ENCODE measurements at regions not wholly inside any gene's neighbourhood (a gene's known extent, or its start where the extent isn't known, plus 50 kb on each side); places are given as distances from the start of the nearest gene placed in this dataset.

GRCh38 chr15:79373113-79373512 lies 59.0 kb upstream of the MINAR1 start:
- TF ChIP-seq FOXM1 (IDR thresholded peaks at IDR 0.05; ENCODE audit: borderline replicate concordance, low read depth) (no peak), EP300 (IDR thresholded peaks at IDR 0.05; ENCODE audit: borderline replicate concordance) (no peak)

- TF ChIP-seq CREB1 (IDR thresholded peaks at IDR 0.05; ENCODE audit: low read depth) (no peak), REST (IDR thresholded peaks at IDR 0.05; ENCODE audit: low read depth) (no peak), EGR1 (IDR thresholded peaks at IDR 0.05) (no peak), TCF12 (IDR thresholded peaks at IDR 0.05; ENCODE audit: low read depth) (no peak), USF1 (IDR thresholded peaks at IDR 0.05) (no peak), RAD21 (IDR thresholded peaks at IDR 0.05; ENCODE audit: low read depth) (no peak)
- TF ChIP-seq, protein P1, sequence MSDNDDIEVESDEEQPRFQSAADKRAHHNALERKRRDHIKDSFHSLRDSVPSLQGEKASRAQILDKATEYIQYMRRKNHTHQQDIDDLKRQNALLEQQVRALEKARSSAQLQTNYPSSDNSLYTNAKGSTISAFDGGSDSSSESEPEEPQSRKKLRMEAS (IDR thresholded peaks at IDR 0.05), result no peak
These were observed 58.4 kb upstream of the MINAR1 start for GRCh38 chr15:79373728-79374127.

GRCh38 chr15:79376383-79376782 lies 55.8 kb upstream of the MINAR1 start:
- TF ChIP-seq TCF12 (IDR thresholded peaks at IDR 0.05; ENCODE audit: low read depth), result no peak
- no peak for TF ChIP-seq CREB1 (IDR thresholded peaks at IDR 0.05; ENCODE audit: low read depth)
- no peak for TF ChIP-seq NFIC (IDR thresholded peaks at IDR 0.05)
- TF ChIP-seq RAD21 (IDR thresholded peaks at IDR 0.05; ENCODE audit: low read depth), result no peak
- no peak for TF ChIP-seq ZBTB7A (IDR thresholded peaks at IDR 0.05; ENCODE audit: low read depth)
- TF ChIP-seq, protein P1 (IDR thresholded peaks at IDR 0.05), result no peak
- no peak for TF ChIP-seq USF1 (IDR thresholded peaks at IDR 0.05)
- no peak for TF ChIP-seq REST (IDR thresholded peaks at IDR 0.05; ENCODE audit: low read depth)
- TF ChIP-seq FOXM1 (IDR thresholded peaks at IDR 0.05; ENCODE audit: borderline replicate concordance, low read depth), result no peak
- TF ChIP-seq TAF1 (IDR thresholded peaks at IDR 0.05; ENCODE audit: low read depth), result no peak

DNA sequence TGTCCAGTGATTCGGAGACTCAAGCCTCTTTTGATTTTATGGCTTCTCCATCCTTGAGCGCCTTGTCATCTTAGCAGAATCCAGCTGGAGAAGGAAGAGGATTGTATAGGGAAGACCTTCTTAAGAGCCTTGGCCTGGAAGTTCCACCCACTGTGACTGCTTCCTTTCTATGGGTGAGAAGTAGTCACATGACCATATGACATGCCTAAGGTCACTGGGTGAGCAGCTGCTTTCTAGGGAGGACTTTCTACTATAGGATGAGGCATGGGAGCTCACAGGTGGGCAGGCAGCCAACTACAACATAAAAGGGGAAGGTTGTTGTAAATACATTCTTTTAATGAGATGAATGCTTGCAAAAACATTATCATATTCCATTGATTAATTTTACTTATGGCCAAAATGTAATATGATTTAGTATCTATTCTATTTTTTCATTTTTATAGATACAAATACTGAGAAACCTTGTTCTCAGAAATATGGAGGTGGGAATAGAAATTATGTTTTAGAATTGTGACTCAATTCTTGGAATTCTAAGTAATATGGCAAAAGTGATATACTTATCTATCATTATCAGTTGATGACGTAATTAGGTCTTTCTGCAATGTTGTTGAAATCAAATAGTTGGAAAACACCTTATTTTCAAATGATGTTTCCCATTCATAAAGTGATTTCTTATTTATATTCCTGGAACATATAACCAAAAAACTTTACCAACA lies 53.6 kb upstream of the MINAR1 start:
- peak; percentile 31; the same call in 1 of the 2 replicates for TF ChIP-seq USF1 (IDR thresholded peaks at IDR 0.05)
- TF ChIP-seq ZBTB7A (IDR thresholded peaks at IDR 0.05; ENCODE audit: low read depth), result no peak

- TF ChIP-seq CREB1 (IDR thresholded peaks at IDR 0.05; ENCODE audit: low read depth) (no peak), RAD21 (IDR thresholded peaks at IDR 0.05; ENCODE audit: low read depth) (peak; percentile 86)
These were observed 51.2 kb upstream of the MINAR1 start for GRCh38 chr15:79380755-79381497.

- no peak for TF ChIP-seq EP300 (IDR thresholded peaks at IDR 0.05; ENCODE audit: borderline replicate concordance)
- TF ChIP-seq REST (IDR thresholded peaks at IDR 0.05; ENCODE audit: low read depth), result no peak
- TF ChIP-seq TAF1 (IDR thresholded peaks at IDR 0.05; ENCODE audit: low read depth), result no peak
- no peak for TF ChIP-seq TEAD4 (IDR thresholded peaks at IDR 0.05)
- no peak for TF ChIP-seq USF1 (IDR thresholded peaks at IDR 0.05)
- TF ChIP-seq FOXM1 (IDR thresholded peaks at IDR 0.05; ENCODE audit: borderline replicate concordance, low read depth), result no peak
- TF ChIP-seq ZBTB7A (IDR thresholded peaks at IDR 0.05; ENCODE audit: low read depth), result no peak
- no peak for TF ChIP-seq RAD21 (IDR thresholded peaks at IDR 0.05; ENCODE audit: low read depth)
- TF ChIP-seq CREB1 (IDR thresholded peaks at IDR 0.05; ENCODE audit: low read depth), result no peak
- TF ChIP-seq EGR1 (IDR thresholded peaks at IDR 0.05), result no peak
- no peak for TF ChIP-seq NFIC (IDR thresholded peaks at IDR 0.05)
- no peak for TF ChIP-seq TCF12 (IDR thresholded peaks at IDR 0.05; ENCODE audit: low read depth)
These were observed 50.5 kb upstream of the MINAR1 start for GRCh38 chr15:79381593-79381992.

Measured in Ishikawa (cell line).